ENCODE measurements at regions not wholly inside any gene's neighbourhood (a gene's known extent, or its start where the extent isn't known, plus 50 kb on each side); places are given as distances from the start of the nearest gene placed in this dataset.

GRCh38 chr4:134735901-134736300, 534.3 kb upstream of the PABPC4L start:
- no peak for TF ChIP-seq CTCF (IDR thresholded peaks at IDR 0.05)
- no peak for TF ChIP-seq EP300 (IDR thresholded peaks at IDR 0.05)

All from suprapubic skin (tissue), 3 donors.